ENCODE measurements at regions not wholly inside any gene's neighbourhood (a gene's known extent, or its start where the extent isn't known, plus 50 kb on each side); places are given as distances from the start of the nearest gene placed in this dataset.

DNA sequence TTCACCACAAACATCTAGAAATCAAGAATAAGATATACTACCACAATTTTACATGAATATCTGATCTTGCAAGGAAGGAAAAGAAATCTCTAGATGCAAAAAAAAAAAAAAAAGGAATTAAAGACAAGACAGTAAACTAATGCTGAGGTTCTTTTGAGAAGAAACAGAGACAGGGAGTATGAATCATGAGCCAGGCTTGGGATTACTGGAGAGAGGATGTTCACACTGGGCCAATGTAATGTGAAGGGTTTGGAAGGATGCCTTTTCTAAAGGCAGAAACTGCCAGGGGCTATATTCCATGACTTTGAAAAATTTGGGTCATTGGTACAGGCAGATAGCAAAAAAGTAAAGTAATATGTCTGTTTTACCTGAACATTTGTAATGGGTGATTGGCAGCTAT is 573.0 kb upstream of the IGFBP3 start:
- no peak for TF ChIP-seq SP1 (IDR thresholded peaks at IDR 0.05)
- TF ChIP-seq TARDBP (IDR thresholded peaks at IDR 0.05): no peak
- no peak for TF ChIP-seq BHLHE40 (IDR thresholded peaks at IDR 0.05; ENCODE audit: borderline replicate concordance)
- TF ChIP-seq FOXA1 (IDR thresholded peaks at IDR 0.05): no peak
- TF ChIP-seq SUZ12 (IDR thresholded peaks at IDR 0.05): no peak
- no peak for TF ChIP-seq HDGF (IDR thresholded peaks at IDR 0.05; ENCODE audit: borderline replicate concordance)
- TF ChIP-seq CTBP1 (IDR thresholded peaks at IDR 0.05; ENCODE audit: borderline replicate concordance): no peak

Measured in HEK293T (cell line).